Activated naive CD8-positive, alpha-beta T cell treated with anti-CD3 and anti-CD28 coated beads, Interleukin-2, amount 50 U/mL, for 24 hours (primary cell): ENCODE measurements at regions not wholly inside any gene's neighbourhood (a gene's known extent, or its start where the extent isn't known, plus 50 kb on each side); places are given as distances from the start of the nearest gene placed in this dataset.

ENCODE experiments used
- ATAC-seq: fragments of 150-1000 bp; cut with Tn5 transposase; one replicate; pipeline ENCODE4 v1.10.0; 2021
- DNase-seq: peaks from one replicate; pipeline ENCODE4 v3.0.0; 2021
- H3K27ac Mint-ChIP-seq: one replicate; pipeline ENCODE4 v1.8.0; 2021; ENCODE audit warnings: mild to moderate bottlenecking, mixed read lengths
- H3K27me3 Mint-ChIP-seq: one replicate; pipeline ENCODE4 v1.8.0; 2021; ENCODE audit warnings: mixed read lengths
- H3K36me3 Mint-ChIP-seq: one replicate; pipeline ENCODE4 v1.8.0; 2021; ENCODE audit warnings: low read depth, mixed read lengths
- H3K4me1 Mint-ChIP-seq: one replicate; pipeline ENCODE4 v1.8.0; 2021; ENCODE audit warnings: mixed read lengths
- H3K4me3 Mint-ChIP-seq: one replicate; pipeline ENCODE4 v1.8.0; 2021; ENCODE audit warnings: mild to moderate bottlenecking, moderate library complexity, mixed read lengths
- H3K9me3 Mint-ChIP-seq: one replicate; pipeline ENCODE4 v1.8.0; 2021; ENCODE audit warnings: mixed read lengths

DNA sequence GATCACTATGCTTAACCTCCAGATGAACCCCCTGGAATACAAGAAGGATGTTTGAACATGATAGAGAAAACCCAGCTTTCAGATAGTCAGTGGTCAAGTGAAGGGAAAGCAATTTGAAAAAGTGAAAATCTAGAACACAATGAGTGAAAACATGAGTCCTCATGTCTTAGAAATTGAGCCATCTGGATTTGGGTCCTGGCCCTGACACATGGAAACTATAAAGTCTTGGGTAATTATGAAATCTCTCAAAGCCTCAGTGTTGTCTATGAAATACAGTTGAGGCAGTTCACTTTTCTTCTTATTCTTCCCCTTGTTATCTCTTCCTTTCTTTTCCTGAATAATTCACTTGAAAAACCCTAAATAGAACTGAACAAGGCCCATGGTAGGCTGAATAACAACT lies 120.6 kb downstream of the EN1 start:
- peaks cover 14% of the 10 kb centered on the region for H3K27me3 Mint-ChIP-seq
- ATAC-seq (no peak), DNase-seq (no peak)
- no peak overlapping the region for H3K4me3 Mint-ChIP-seq
- no peak overlapping the region for H3K27ac Mint-ChIP-seq
- H3K36me3 Mint-ChIP-seq = no peaks in the 10 kb centered on the region
- no peaks in the 10 kb centered on the region for H3K4me1 Mint-ChIP-seq
- peaks cover 3% of the 10 kb centered on the region for H3K9me3 Mint-ChIP-seq

DNA sequence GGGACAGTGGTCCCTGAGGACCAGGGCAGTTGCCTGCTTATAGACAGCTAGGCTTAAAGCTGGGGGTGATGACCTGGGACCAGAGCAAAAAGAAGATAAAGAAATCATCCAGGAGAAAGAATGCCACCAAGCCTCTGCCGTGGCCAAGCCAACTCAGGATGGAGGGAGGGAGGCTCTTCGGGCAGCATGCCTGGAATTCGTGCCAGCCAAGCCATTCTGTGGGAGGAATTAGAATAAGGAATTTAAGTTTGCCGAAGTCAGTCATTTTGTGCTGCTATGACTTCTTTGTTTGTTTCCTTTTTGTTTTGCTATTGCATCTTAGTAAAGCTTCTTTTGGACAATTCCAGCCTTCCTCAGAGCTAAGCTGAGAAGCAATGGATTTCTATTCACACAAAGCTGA lies 124.1 kb downstream of the EN1 start:
- Mint-ChIP-seq H3K9me3 (peaks cover 3% of the 10 kb centered on the region), H3K4me1 (no peaks in the 10 kb centered on the region), H3K4me3 (no peak overlapping the region), H3K36me3 (no peaks in the 10 kb centered on the region), H3K27me3 (peaks cover 14% of the 10 kb centered on the region), H3K27ac (no peak overlapping the region)
- no peak for DNase-seq
- no peak for ATAC-seq

DNA sequence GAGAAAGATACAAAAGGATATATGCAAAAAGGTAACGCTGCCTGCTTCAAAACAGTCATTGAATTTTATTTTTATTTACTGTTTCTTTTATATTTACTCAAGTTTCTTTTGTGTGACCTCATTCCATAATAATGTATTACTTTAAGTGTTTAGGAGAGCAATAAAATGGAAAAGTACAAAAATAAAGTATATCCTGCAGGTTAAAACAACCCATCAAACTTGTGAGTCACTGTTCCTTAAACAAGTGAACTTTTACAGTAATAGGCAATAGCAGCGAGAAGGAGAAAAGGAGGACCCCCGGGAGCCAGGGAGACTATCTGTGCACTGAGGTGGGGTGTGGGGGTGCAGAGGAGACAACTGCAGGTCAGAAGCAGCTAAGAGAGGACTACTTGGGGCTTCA lies 124.5 kb downstream of the EN1 start:
- Mint-ChIP-seq H3K4me3 (no peak overlapping the region), H3K36me3 (no peaks in the 10 kb centered on the region), H3K27me3 (peaks cover 16% of the 10 kb centered on the region), H3K4me1 (no peaks in the 10 kb centered on the region), H3K27ac (no peak overlapping the region), H3K9me3 (peaks cover 3% of the 10 kb centered on the region)
- ATAC-seq (no peak), DNase-seq (no peak)

DNA sequence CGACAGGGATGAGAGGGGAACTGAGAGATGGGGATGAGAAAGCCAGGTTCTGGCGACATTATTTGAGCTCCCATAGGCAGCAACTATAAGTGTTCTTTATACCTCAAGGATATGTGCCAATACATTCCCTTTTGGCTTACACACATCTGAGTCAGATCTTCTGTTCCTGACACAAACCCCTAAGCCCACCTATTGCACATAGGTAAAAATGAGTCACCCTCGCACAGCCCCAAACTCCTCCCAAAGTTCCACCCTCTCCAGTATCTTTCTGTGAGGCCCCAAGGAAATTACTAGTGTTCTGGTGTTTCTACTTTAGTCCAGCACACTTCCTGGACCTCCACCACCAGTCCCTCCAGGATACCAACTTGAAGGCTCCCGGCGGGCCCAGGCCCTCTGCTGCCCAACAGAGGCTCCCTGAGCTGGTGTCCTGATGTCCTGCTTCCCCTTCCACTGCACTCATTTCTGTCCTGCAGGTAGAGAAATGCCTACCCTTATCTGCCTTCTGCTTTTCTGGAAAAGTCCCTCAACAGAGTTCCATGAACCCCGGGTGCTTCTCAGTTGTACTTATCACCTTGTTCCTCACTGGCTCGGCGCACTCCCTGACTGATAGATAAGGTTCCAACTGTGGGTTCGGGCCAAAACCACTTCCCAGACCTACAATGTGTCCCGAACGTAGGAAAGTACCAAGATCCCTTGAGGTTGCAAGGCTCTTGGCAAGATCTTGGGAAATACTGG lies 125.5 kb downstream of the EN1 start:
- no peak overlapping the region for H3K27ac Mint-ChIP-seq
- H3K4me3 Mint-ChIP-seq = no peak overlapping the region
- DNase-seq (no peak), ATAC-seq (peak; percentile 71)
- no peaks in the 10 kb centered on the region for H3K4me1 Mint-ChIP-seq
- no peaks in the 10 kb centered on the region for H3K36me3 Mint-ChIP-seq
- H3K27me3 Mint-ChIP-seq = peaks cover 10% of the 10 kb centered on the region
- H3K9me3 Mint-ChIP-seq = peaks cover under 1% of the 10 kb centered on the region

DNA sequence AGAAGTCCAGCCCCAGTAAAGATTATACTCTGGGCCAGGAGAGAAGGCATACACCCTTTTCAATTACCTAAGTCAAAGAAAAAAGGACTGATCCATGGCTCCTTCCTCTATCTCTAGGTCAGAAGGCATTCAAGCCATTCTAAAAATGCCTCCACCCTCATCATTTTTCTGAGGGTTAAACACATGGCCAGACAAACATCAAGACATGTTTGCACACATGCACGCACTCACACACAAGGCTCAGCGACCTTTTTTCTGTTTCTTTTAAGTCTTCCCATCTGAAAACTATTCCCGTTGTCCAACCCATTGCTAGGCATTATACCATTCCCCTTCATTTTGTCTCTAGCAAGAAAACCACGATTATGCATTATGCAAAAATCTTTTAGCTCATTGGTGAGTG lies 126.6 kb downstream of the EN1 start:
- DNase-seq = no peak
- Mint-ChIP-seq H3K27ac (no peak overlapping the region), H3K4me1 (no peaks in the 10 kb centered on the region), H3K4me3 (no peak overlapping the region), H3K36me3 (no peaks in the 10 kb centered on the region), H3K9me3 (no peaks in the 10 kb centered on the region), H3K27me3 (peaks cover 12% of the 10 kb centered on the region)
- no peak for ATAC-seq

DNA sequence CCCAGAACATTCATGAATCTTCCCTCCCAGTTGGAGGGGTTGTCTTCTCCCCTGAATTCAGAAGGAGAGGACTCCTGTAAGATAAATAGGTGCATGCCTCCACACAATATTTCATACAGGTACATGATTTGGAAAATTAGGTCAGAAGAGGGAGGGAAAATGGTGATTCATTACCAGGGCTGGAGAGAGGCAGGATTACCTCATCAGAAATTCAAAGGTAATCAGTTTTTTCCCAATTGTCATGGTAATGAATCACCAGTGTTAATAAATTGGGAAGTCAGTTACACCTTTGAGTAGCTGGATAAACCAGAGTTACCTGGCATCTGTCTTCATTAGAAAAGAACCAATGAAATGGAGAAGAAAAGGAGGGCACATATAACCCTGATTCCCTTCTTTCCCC lies 128.5 kb downstream of the EN1 start:
- Mint-ChIP-seq H3K27me3 (peaks cover 10% of the 10 kb centered on the region), H3K4me3 (no peak overlapping the region), H3K9me3 (no peaks in the 10 kb centered on the region), H3K27ac (no peak overlapping the region), H3K4me1 (no peaks in the 10 kb centered on the region), H3K36me3 (no peaks in the 10 kb centered on the region)
- DNase-seq (no peak), ATAC-seq (no peak)

DNA sequence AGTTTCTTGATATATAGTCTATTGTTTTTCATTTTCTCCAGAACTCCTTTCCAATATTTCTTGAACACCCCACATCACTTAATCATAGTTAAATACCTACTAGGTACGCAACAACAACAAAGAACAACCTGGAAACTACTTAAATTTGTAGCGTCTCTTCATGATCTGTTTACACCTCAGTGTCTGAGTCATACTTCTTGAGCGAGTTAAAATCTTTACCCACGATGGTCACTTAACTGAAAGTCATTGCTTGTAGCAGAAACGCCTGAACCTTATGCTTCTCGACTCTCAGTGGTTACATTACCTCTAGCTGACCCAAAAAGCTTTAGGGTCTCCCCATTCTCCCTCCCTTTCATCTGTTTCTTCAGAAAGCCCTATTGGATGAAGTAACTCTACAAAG lies 131.3 kb downstream of the EN1 start:
- ATAC-seq = no peak
- no peak for DNase-seq
- Mint-ChIP-seq H3K27ac (no peak overlapping the region), H3K27me3 (peaks cover 10% of the 10 kb centered on the region), H3K9me3 (no peaks in the 10 kb centered on the region), H3K36me3 (no peaks in the 10 kb centered on the region), H3K4me1 (no peaks in the 10 kb centered on the region), H3K4me3 (no peak overlapping the region)

DNA sequence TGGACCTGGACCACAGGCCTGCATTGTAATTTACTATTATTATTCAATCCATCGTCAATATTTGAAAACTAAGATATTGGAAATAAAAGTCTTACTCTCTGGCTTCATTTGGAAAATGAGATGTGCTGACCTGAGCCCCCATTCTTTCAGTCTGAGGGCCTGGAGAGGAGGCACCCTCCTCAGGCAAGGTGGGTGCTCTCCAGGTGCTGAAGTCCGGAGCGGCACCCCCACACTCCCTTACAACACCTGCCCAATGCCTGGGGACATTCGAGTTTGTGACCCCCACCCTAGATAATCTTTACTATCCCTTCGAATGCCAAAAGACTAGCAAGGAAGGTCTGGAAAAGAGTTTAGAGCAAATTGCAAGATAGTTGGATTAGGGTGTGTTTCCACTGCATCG lies 133.3 kb downstream of the EN1 start:
- no peak overlapping the region for H3K4me3 Mint-ChIP-seq
- ATAC-seq = no peak

DNA sequence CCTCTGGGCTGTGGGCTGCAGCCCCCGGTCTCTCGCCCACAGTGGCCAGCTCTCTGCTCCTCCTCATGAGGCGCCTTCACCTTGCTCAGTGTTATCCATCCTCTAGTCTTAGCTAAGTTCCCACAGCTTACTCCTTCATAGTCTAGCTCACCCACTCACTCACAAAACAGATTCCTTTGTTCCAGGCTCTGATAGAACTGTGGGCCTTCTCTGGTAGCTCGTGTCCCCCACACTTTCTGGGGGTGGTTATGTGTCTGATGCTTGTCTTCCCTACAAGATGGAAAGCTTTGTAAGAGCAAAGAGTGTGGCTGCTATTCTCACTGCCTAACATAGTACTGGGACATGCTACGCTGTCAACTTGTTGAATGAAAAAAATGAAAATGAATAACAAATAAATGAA lies 135.8 kb downstream of the EN1 start:
- Mint-ChIP-seq H3K4me1 (no peaks in the 10 kb centered on the region), H3K27me3 (peaks cover 3% of the 10 kb centered on the region), H3K36me3 (no peaks in the 10 kb centered on the region), H3K4me3 (no peak overlapping the region), H3K27ac (no peak overlapping the region), H3K9me3 (no peaks in the 10 kb centered on the region)
- ATAC-seq (no peak), DNase-seq (no peak)

More for the DNA sequence above, 133.3 kb downstream of the EN1 start:
- Mint-ChIP-seq H3K27me3 (peaks cover 7% of the 10 kb centered on the region), H3K36me3 (no peaks in the 10 kb centered on the region), H3K9me3 (no peaks in the 10 kb centered on the region), H3K27ac (no peak overlapping the region), H3K4me1 (no peaks in the 10 kb centered on the region)
- DNase-seq = no peak

DNA sequence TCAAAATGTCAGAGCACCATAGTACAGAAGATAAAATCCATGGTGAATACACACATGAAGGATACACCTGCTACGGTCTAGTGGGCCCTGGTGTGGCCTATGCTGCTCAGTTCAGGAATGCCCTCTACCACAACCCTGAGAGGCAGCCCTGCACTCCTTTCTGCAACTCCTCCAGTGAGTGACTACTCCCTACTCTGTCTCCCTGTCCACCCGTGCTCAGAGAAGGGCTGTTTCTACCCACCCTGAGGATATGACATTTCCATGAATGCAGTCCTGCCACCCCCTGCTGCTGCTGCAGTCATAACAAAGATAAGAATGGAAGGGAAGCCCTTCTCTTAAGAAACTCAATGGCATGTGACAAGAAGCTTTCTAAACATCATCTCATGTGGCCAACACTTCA lies 137.0 kb downstream of the EN1 start:
- no peaks in the 10 kb centered on the region for H3K36me3 Mint-ChIP-seq
- H3K4me1 Mint-ChIP-seq = no peaks in the 10 kb centered on the region
- DNase-seq = no peak
- H3K4me3 Mint-ChIP-seq = no peak overlapping the region
- peaks cover 3% of the 10 kb centered on the region for H3K27me3 Mint-ChIP-seq
- no peaks in the 10 kb centered on the region for H3K9me3 Mint-ChIP-seq
- no peak for ATAC-seq
- no peak overlapping the region for H3K27ac Mint-ChIP-seq

DNA sequence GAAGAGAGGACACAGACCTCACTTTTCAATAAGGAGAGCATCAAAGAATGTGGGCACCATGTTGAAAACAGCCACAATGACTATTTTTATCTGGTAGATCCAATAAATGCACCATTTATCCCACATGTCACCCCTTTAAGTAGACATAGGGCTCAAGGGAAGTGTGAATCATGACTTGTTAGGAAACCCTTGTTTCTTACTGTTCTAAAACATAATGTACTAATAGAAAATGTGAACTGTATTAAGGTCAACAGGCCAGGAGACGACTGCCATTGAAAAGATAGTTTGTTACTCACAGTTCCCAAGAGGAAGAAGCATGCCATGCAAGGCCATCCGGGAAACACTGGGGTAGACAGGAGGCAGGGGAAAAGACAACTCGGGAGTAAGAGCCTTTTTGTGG lies 137.7 kb downstream of the EN1 start:
- no peaks in the 10 kb centered on the region for H3K9me3 Mint-ChIP-seq
- no peak overlapping the region for H3K4me3 Mint-ChIP-seq
- H3K27me3 Mint-ChIP-seq = peaks cover 3% of the 10 kb centered on the region
- no peak overlapping the region for H3K27ac Mint-ChIP-seq
- no peaks in the 10 kb centered on the region for H3K36me3 Mint-ChIP-seq
- ATAC-seq = no peak
- no peak for DNase-seq
- H3K4me1 Mint-ChIP-seq = no peaks in the 10 kb centered on the region

DNA sequence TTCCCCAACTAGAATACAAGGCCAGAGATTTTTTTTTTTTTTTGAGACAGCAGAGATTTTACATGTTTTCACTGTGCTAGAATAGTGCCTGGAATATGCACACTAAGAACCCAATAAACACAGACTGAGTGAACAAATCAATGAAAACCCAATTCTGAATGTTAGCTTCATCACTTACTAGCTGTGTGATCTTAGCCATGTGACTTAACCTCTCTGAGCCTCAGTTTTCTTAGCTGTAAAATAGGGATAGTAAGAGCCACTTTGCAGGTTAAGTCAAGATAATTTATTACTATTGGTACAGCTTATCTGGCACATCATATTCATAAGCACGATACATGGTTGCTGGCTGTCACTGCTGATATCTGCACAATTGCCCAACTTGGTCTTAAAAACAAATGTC lies 140.6 kb downstream of the EN1 start:
- H3K27me3 Mint-ChIP-seq = peaks cover 3% of the 10 kb centered on the region
- H3K36me3 Mint-ChIP-seq = no peaks in the 10 kb centered on the region
- H3K9me3 Mint-ChIP-seq = no peaks in the 10 kb centered on the region
- DNase-seq (no peak), ATAC-seq (no peak)
- no peak overlapping the region for H3K27ac Mint-ChIP-seq
- no peaks in the 10 kb centered on the region for H3K4me1 Mint-ChIP-seq
- H3K4me3 Mint-ChIP-seq = no peak overlapping the region

DNA sequence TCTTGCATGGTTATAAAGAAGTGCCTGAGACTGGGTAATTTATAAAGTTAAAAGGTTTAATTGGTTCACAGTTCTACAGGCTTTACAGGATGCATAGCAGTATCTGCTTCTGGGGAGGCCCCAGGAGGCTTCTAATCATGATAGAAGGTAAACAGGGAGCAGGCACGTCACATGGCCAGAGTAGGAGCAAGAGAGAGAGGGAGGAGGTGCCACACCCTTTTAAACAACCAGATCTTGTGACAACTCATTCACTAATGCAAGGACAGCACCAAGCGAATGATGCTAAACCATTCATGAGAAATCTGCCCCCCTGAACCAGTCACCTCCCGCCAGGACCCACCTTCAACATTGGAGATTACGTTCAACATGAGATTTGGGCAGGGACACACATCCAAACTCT lies 141.1 kb downstream of the EN1 start:
- Mint-ChIP-seq H3K4me1 (no peaks in the 10 kb centered on the region), H3K27me3 (peaks cover 3% of the 10 kb centered on the region), H3K27ac (no peak overlapping the region), H3K9me3 (no peaks in the 10 kb centered on the region), H3K4me3 (no peak overlapping the region), H3K36me3 (no peaks in the 10 kb centered on the region)
- ATAC-seq (no peak), DNase-seq (no peak)

DNA sequence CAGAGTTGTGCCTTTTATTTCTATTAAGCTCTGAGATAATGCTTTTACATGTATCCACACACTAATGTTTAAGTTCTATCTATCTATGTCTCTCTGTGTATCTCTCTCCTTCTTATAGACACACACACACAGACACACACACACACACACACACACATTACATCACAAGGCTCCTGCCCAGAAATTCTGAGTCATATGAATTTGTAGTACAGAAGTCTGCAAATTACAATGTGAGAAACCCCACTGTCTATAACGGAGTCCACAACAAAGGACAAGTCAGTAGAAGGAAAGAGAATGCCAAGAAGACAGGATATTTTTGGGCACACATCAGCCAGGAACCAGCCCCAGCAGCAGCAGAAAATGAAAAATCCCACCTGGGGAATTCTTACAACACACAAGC lies 142.4 kb downstream of the EN1 start:
- no peaks in the 10 kb centered on the region for H3K36me3 Mint-ChIP-seq
- DNase-seq = no peak
- ATAC-seq = no peak
- peaks cover 3% of the 10 kb centered on the region for H3K27me3 Mint-ChIP-seq
- no peaks in the 10 kb centered on the region for H3K4me1 Mint-ChIP-seq
- no peak overlapping the region for H3K27ac Mint-ChIP-seq
- no peaks in the 10 kb centered on the region for H3K9me3 Mint-ChIP-seq
- no peak overlapping the region for H3K4me3 Mint-ChIP-seq

DNA sequence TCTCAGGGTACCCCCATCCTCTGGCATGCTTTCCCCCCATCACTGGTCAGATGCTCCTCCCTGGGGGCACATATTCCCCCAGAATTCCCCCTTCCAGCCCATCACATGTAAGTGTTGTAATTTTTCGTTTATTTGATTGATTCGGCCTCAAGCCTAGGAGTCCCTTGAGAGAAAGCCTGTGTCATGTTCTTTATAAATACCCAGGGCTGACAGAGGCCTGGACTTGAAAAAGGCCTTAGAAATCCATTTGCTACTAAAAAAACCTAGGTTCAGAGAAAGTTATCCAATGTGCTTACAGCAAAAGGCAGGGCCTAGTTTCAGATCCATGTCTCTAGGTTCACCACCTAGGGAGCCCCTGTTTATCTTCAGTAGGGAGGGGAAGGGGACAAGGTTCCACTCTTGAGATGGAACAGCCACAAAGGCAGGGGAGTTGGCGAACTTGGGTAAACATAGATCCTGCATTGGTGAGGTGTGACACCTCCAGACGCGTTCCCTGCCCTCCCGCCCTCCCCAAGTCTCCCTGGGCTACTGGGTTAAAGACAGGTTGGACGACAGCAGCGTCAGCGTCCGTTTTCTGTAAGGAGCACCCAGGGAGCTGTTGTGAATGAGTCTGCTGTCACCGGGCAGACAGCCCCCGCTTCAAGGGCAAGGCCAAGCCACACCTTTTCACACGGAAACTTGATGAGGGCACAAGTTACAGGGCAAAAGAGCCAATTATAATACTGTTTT lies 147.8 kb downstream of the EN1 start:
- no peak for DNase-seq
- Mint-ChIP-seq H3K27me3 (no peaks in the 10 kb centered on the region), H3K9me3 (no peaks in the 10 kb centered on the region), H3K36me3 (no peaks in the 10 kb centered on the region), H3K4me3 (no peak overlapping the region), H3K27ac (no peak overlapping the region), H3K4me1 (no peaks in the 10 kb centered on the region)
- no peak for ATAC-seq
